ENCODE measurements at regions not wholly inside any gene's neighbourhood (a gene's known extent, or its start where the extent isn't known, plus 50 kb on each side); places are given as distances from the start of the nearest gene placed in this dataset.
A peak's percentile ranks its signal among the peaks of the same experiment; 100 is the strongest.

GRCh38 chr7:155998328-155998691, 186.0 kb upstream of the SHH start:
- Histone ChIP-seq H3K79me2 (ENCODE audit: insufficient read depth, low read length) (no peaks in the 10 kb centered on the region), H4K20me1 (ENCODE audit: insufficient read depth, low read length) (no peaks in the 10 kb centered on the region), H3K4me2 (ENCODE audit: low read depth, low read length) (0 out of 2 replicates have a peak overlapping the region, but pooled peaks have one; percentile 0), H3K9ac (ENCODE audit: insufficient read depth, low read depth, low read length) (no peak overlapping the region), H3K4me3 (replicated peaks in 1 of 3; ENCODE audit: insufficient read depth in 1 of 3, low read depth in 2 of 3, low read length in 3 of 3) (no peak overlapping the region), H3K27ac (ENCODE audit: extremely low read length, insufficient read depth, low read length) (no peak overlapping the region), H3K4me1 (ENCODE audit: insufficient read depth, low read length) (peaks cover 11% of the 10 kb centered on the region; the same call in 1 of the 2 replicates), H3K9me3 (ENCODE audit: low read length) (no peaks in the 10 kb centered on the region), H3K36me3 (replicated peaks in 1 of 2; ENCODE audit: control insufficient read depth in 1 of 2, insufficient read depth in 2 of 2, low read length in 2 of 2) (no peaks in the 10 kb centered on the region), H3K27me3 (ENCODE audit: control insufficient read depth in 1 of 2, insufficient read depth in 2 of 2, low read length in 2 of 2) (peaks cover 14 to 92% of the 10 kb centered on the region in 2 experiments), H2AFZ (ENCODE audit: low read length) (no peak overlapping the region)
- FAIRE-seq = no peak
- in situ Hi-C loops (cut with HindIII; ENCODE audit: extremely low pct_ligation_motif_present, low pct_unique_long_range_greater_than_20kb) (no loop called here), intact Hi-C loops (cut with micrococcal nuclease; ENCODE audit: unreplicated experiment) (no loop called here)
- ChIA-PET CTCF (ENCODE audit: low intra/inter-chr PET ratio, low total read pairs) (no interaction called here), POLR2A (no interaction called here)
- BruUV-seq (replicated peaks) = no TSS peak
- TF ChIP-seq ZNF136 (CRISPR knock-in tag; IDR thresholded peaks at IDR 0.05; ENCODE audit: low read depth) (no peak), ZBTB37 (CRISPR knock-in tag; IDR thresholded peaks at IDR 0.05) (no peak), NR2F2 (IDR thresholded peaks at IDR 0.05; ENCODE audit: borderline replicate concordance, low read depth) (no peak), ZNF138 (CRISPR knock-in tag; IDR thresholded peaks at IDR 0.05; ENCODE audit: low read depth) (no peak), BRD4 (CRISPR knock-in tag; IDR thresholded peaks at IDR 0.05) (no peak)
- DNase-seq (ENCODE audit: low spot score) = no peak
- no peak for ATAC-seq
- WGBS (ENCODE audit: low lambda C conversion rate) = 15% methylated on average over 8 of the region's 23 CpGs

DNA sequence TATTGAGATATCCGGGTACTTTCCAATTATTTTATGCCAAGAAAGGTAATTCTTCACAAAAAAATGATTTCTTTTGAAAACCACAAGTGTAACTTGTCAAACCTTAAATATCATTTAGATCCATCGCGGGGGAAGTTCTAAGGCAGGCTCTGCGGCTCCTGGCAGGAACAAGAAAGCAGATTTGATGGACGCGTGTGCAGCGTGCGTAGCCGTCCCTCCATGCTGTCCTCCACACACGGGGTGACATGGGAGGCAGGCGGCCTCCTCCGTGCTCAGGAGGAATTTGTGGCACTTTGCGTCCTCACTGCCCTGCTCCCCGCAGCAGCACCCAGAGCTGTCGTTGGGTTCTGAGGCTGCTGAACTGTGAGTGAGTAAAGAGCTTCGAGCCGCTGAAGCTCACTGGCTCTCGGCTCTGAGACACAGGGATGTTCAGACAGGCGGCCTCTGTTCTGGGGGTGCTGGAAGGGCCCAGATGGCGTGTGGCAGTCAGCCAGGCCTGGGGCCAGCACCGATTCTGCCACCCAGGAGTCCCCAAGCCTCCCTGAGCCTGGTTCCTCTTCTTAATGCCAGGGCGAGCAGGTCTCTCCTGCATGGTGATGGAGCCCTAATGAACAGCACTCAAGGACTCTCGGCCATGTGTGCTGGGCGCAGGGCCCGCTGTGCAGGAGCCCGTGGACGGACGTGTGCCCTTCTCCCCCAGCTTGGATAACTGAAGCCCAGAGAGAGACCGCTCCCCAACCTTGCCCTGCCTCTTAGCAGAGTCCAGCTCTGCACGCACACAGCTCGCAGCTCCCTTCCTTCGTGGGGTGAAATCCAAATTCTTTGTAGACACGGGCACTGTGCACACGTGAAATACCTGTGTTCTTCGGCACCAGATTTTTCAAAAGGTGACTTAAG, 185.4 kb upstream of the SHH start:
- POLR2A ChIA-PET = no interaction called here

More for the DNA sequence above, 185.4 kb upstream of the SHH start:
- DNase-seq (ENCODE audit: low spot score) = no peak
- peaks cover 11% of the 10 kb centered on the region; the same call in 1 of the 2 replicates for H3K4me1 ChIP-seq (ENCODE audit: insufficient read depth, low read length)
- CTCF ChIA-PET (ENCODE audit: low intra/inter-chr PET ratio, low total read pairs) = no interaction called here
- H3K9ac ChIP-seq (ENCODE audit: insufficient read depth, low read depth, low read length) = no peak overlapping the region
- no peak overlapping the region for H2AFZ ChIP-seq (ENCODE audit: low read length)
- H3K36me3 ChIP-seq (replicated peaks in 1 of 2; ENCODE audit: control insufficient read depth in 1 of 2, insufficient read depth in 2 of 2, low read length in 2 of 2) = no peaks in the 10 kb centered on the region
- H3K79me2 ChIP-seq (ENCODE audit: insufficient read depth, low read length) = no peaks in the 10 kb centered on the region
- no peak for FAIRE-seq
- intact Hi-C loops (cut with micrococcal nuclease; ENCODE audit: unreplicated experiment) (no loop called here), in situ Hi-C loops (cut with HindIII; ENCODE audit: extremely low pct_ligation_motif_present, low pct_unique_long_range_greater_than_20kb) (no loop called here)
- BruUV-seq (replicated peaks) = no TSS peak
- H3K4me2 ChIP-seq (ENCODE audit: low read depth, low read length) = 0 out of 2 replicates have a peak overlapping the region, but pooled peaks have one; percentile 0
- TF ChIP-seq ELF4 (CRISPR knock-in tag; IDR thresholded peaks at IDR 0.05; ENCODE audit: borderline replicate concordance) = no peak
- TF ChIP-seq, protein P1, sequence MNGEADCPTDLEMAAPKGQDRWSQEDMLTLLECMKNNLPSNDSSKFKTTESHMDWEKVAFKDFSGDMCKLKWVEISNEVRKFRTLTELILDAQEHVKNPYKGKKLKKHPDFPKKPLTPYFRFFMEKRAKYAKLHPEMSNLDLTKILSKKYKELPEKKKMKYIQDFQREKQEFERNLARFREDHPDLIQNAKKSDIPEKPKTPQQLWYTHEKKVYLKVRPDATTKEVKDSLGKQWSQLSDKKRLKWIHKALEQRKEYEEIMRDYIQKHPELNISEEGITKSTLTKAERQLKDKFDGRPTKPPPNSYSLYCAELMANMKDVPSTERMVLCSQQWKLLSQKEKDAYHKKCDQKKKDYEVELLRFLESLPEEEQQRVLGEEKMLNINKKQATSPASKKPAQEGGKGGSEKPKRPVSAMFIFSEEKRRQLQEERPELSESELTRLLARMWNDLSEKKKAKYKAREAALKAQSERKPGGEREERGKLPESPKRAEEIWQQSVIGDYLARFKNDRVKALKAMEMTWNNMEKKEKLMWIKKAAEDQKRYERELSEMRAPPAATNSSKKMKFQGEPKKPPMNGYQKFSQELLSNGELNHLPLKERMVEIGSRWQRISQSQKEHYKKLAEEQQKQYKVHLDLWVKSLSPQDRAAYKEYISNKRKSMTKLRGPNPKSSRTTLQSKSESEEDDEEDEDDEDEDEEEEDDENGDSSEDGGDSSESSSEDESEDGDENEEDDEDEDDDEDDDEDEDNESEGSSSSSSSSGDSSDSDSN (CRISPR knock-in tag; IDR thresholded peaks at IDR 0.05) = 0 out of 2 replicates have a peak, but pooled peaks have one; percentile 17
- no peak for TF ChIP-seq ZNF850 (CRISPR knock-in tag; conservative IDR thresholded peaks at IDR 0.05)
- TF ChIP-seq, protein P2, sequence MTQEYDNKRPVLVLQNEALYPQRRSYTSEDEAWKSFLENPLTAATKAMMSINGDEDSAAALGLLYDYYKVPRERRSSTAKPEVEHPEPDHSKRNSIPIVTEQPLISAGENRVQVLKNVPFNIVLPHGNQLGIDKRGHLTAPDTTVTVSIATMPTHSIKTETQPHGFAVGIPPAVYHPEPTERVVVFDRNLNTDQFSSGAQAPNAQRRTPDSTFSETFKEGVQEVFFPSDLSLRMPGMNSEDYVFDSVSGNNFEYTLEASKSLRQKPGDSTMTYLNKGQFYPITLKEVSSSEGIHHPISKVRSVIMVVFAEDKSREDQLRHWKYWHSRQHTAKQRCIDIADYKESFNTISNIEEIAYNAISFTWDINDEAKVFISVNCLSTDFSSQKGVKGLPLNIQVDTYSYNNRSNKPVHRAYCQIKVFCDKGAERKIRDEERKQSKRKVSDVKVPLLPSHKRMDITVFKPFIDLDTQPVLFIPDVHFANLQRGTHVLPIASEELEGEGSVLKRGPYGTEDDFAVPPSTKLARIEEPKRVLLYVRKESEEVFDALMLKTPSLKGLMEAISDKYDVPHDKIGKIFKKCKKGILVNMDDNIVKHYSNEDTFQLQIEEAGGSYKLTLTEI (CRISPR knock-in tag; conservative IDR thresholded peaks at IDR 0.05) = no peak
- no peak for TF ChIP-seq JARID2 (CRISPR knock-in tag; IDR thresholded peaks at IDR 0.05; ENCODE audit: insufficient replicate concordance)
- no peak for ATAC-seq
- H3K9me3 ChIP-seq (ENCODE audit: low read length) = no peaks in the 10 kb centered on the region
- no peaks in the 10 kb centered on the region for H4K20me1 ChIP-seq (ENCODE audit: insufficient read depth, low read length)
- H3K27me3 ChIP-seq (ENCODE audit: control insufficient read depth in 1 of 2, insufficient read depth in 2 of 2, low read length in 2 of 2) = peaks cover 14 to 87% of the 10 kb centered on the region in 2 experiments
- WGBS (ENCODE audit: low lambda C conversion rate) = 39% methylated on average over 22 of the region's 35 CpGs
- H3K27ac ChIP-seq (ENCODE audit: extremely low read length, insufficient read depth, low read length) = no peak overlapping the region
- no peak overlapping the region for H3K4me3 ChIP-seq (replicated peaks in 1 of 3; ENCODE audit: insufficient read depth in 1 of 3, low read depth in 2 of 3, low read length in 3 of 3)

Data from HepG2 (cell line).